Gastrocnemius medialis (tissue), 4 donors: ENCODE measurements at regions not wholly inside any gene's neighbourhood (a gene's known extent, or its start where the extent isn't known, plus 50 kb on each side); places are given as distances from the start of the nearest gene placed in this dataset.

Source experiments
- ATAC-seq, 2 donors: fragments of 150-250 bp; one replicate each; pipeline ENCODE4 v1.9.1; 2016
- DNase-seq, 2 donors: peaks; one replicate each; pipeline ENCODE4 v3.0.0-alpha.2; 2019
- H3K27ac ChIP-seq, 4 donors: fragments of 200-600 bp; sonication (generic); 1 replicate in 1 of 4; 2 replicates in 3 of 4; pipeline ENCODE4 v1.5.1; 2016 to 2018; ENCODE audit warnings: mild to moderate bottlenecking in 2 of 4, moderate library complexity in 1 of 4
- H3K27me3 ChIP-seq, 3 donors: fragments of 200-600 bp; sonication (generic) in 2 of 3; 1 replicate in 1 of 3; 2 replicates in 2 of 3; pipeline versions ENCODE4 v1.5.1 to v1.6.0; 2016 to 2019; ENCODE audit warnings: mild to moderate bottlenecking in 1 of 3, moderate library complexity in 1 of 3
- H3K36me3 ChIP-seq, 2 donors: fragments of 200-600 bp; sonication (generic) in 1 of 2; one replicate each; pipeline ENCODE4 v1.5.1; 2017 to 2018
- H3K4me1 ChIP-seq, 2 donors: fragments of 200-600 bp; sonication (generic) in 1 of 2; one replicate each; pipeline ENCODE4 v1.5.1; 2016 to 2017; ENCODE audit warnings: mild to moderate bottlenecking in 2 of 2
- H3K4me3 ChIP-seq, 4 donors: fragments of 200-600 bp; sonication (generic) in 3 of 4; 1 replicate in 1 of 4; 2 replicates in 3 of 4; pipeline ENCODE4 v1.5.1; 2016 to 2019; ENCODE audit warnings: mild to moderate bottlenecking in 2 of 4
- H3K9me3 ChIP-seq, 3 donors: fragments of 200-600 bp; sonication (generic) in 2 of 3; 1 replicate in 1 of 3; 2 replicates in 2 of 3; pipeline ENCODE4 v1.5.1; 2016 to 2019
- CTCF ChIP-seq, 5 experiments: fragments of 450-650 bp in 3 of 5; fragments of 200-600 bp in 2 of 5; sonication (generic) in 2 of 5; IDR thresholded peaks in 4 of 5; conservative IDR thresholded peaks in 1 of 5; 1 replicate in 4 of 5; 2 replicates in 1 of 5; pipeline ENCODE4 v1.5.1; 2016 to 2019; ENCODE audit warnings: antibody characterized with exemption in 5 of 5, mild to moderate bottlenecking in 3 of 5, moderate library complexity in 3 of 5
- POLR2A ChIP-seq, 2 donors: fragments of 450-650 bp; IDR thresholded peaks; one replicate each; pipeline ENCODE4 v1.6.1; 2017; ENCODE audit warnings: antibody characterized with exemption in 2 of 2, mild to moderate bottlenecking in 2 of 2, moderate library complexity in 2 of 2
- in situ Hi-C, 4 donors: fragments of 200-750 bp; cut with MboI; loops; one replicate each; pipeline versions ENCODE4 v1.15.0 to v1.8.0; 2017; ENCODE audit warnings: low sequenced_read_pairs in 4 of 4
- intact Hi-C: fragments of 100-400 bp; cut with DNase I; formaldehyde crosslinking; loops from one replicate; pipeline ENCODE4 v1.15.1; 2023; ENCODE audit warnings: low total_unique reads

DNA sequence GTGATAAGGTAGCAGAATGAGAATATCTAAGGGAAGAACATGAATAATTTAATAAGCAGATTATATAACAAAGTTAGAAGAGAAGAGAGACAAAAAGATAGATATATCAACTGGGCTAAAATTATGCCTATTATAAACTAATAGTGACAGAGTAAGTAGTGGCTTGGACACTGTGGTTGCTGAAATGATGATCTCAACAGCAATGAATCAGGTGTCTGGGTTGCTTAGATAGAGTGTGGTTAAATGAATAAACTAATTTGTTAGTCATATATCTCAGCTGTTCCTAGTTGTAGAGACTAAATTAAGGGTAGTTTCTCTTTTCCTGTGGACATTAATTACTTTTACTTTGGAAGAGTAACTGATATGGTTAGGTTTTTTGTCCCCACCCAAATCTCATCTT lies 1485.4 kb upstream of the CELF4 start:
- Histone ChIP-seq H3K9me3 (no peaks in the 10 kb centered on the region), H3K36me3 (no peaks in the 10 kb centered on the region), H3K4me3 (no peak overlapping the region), H3K4me1 (no peaks in the 10 kb centered on the region), H3K27me3 (no peaks in the 10 kb centered on the region), H3K27ac (no peak overlapping the region)
- ATAC-seq (no peak), DNase-seq (no peak)
- no peak for TF ChIP-seq CTCF (IDR thresholded peaks at IDR 0.05 in 4 of 5, conservative IDR thresholded peaks at IDR 0.05 in 1 of 5)
- no peak for TF ChIP-seq POLR2A (IDR thresholded peaks at IDR 0.05)
- intact Hi-C loops (no loop called here), in situ Hi-C loops (no loop called here)

DNA sequence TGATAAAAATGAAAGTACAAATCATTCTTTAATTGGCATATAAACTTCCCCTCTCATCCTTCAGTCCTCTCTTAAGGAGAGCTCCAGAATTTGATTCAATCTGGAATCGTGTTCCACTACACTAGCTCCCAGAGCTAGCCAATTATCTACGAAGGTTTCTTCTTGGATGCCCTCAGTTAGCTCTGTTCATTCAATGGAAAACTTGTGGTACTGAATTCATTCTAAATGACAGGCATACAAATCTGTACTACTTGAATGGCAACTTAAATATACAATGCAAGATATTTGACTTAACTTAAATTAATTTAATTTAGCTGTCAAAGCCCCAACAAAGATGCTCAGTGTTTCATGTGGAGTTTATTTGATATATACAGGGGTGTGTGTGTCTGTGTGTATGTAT lies 1474.2 kb upstream of the CELF4 start:
- H3K36me3 ChIP-seq: no peaks in the 10 kb centered on the region
- intact Hi-C loops (no loop called here), in situ Hi-C loops (no loop called here)
- no peak overlapping the region for H3K4me3 ChIP-seq
- TF ChIP-seq CTCF (IDR thresholded peaks at IDR 0.05 in 4 of 5, conservative IDR thresholded peaks at IDR 0.05 in 1 of 5) (no peak), POLR2A (IDR thresholded peaks at IDR 0.05) (no peak)
- H3K27me3 ChIP-seq: no peaks in the 10 kb centered on the region
- H3K4me1 ChIP-seq: no peaks in the 10 kb centered on the region
- ATAC-seq (no peak), DNase-seq (no peak)
- no peaks in the 10 kb centered on the region for H3K9me3 ChIP-seq
- no peak overlapping the region for H3K27ac ChIP-seq

DNA sequence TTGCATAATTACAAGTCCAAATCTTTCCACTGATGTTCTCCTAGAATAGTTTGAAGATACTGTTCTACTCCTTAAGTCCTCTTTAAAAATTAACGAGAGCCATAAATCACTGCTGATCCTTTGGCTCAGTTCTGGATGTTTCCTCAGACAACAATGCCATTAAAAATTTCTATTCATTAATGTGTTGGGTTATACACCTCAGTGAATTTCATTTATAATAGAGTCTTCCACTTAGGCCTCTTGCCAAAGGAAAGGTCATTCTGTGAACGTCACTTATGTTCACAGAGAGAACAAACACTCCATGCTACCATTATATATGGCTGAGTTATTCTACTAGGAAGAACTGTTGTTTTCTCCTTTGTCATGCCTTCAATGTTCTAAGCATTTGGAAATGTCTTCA lies 1472.3 kb upstream of the CELF4 start:
- Histone ChIP-seq H3K4me3 (no peak overlapping the region), H3K27me3 (no peaks in the 10 kb centered on the region), H3K4me1 (no peaks in the 10 kb centered on the region), H3K9me3 (peaks cover 0 to 5% (median 0%) of the 10 kb centered on the region in 3 donors), H3K36me3 (no peaks in the 10 kb centered on the region), H3K27ac (no peak overlapping the region)
- intact Hi-C loops: no loop called here
- DNase-seq (no peak), ATAC-seq (no peak)
- in situ Hi-C loops: no loop called here
- TF ChIP-seq POLR2A (IDR thresholded peaks at IDR 0.05) (no peak), CTCF (IDR thresholded peaks at IDR 0.05 in 4 of 5, conservative IDR thresholded peaks at IDR 0.05 in 1 of 5) (no peak)

- intact Hi-C loops (no loop called here), in situ Hi-C loops (no loop called here)
- DNase-seq (no peak), ATAC-seq (no peak)
- no peak for TF ChIP-seq CTCF (IDR thresholded peaks at IDR 0.05 in 4 of 5, conservative IDR thresholded peaks at IDR 0.05 in 1 of 5)
- no peak for TF ChIP-seq POLR2A (IDR thresholded peaks at IDR 0.05)
- Histone ChIP-seq H3K27me3 (no peaks in the 10 kb centered on the region), H3K4me1 (no peaks in the 10 kb centered on the region), H3K36me3 (no peaks in the 10 kb centered on the region), H3K27ac (no peak overlapping the region), H3K9me3 (peaks cover 0 to 5% (median 0%) of the 10 kb centered on the region in 3 donors), H3K4me3 (no peak overlapping the region)
Observed at GRCh38 chr18:39033312-39033711, 1467.7 kb upstream of the CELF4 start.

GRCh38 chr18:39031647-39032046 lies 1466.0 kb upstream of the CELF4 start:
- no peak overlapping the region for H3K27ac ChIP-seq
- DNase-seq: no peak
- no peak overlapping the region for H3K4me3 ChIP-seq
- in situ Hi-C loops (no loop called here), intact Hi-C loops (no loop called here)
- no peak for ATAC-seq
- H3K36me3 ChIP-seq: no peaks in the 10 kb centered on the region
- H3K9me3 ChIP-seq: peaks cover 0 to 5% (median 0%) of the 10 kb centered on the region in 3 donors
- TF ChIP-seq POLR2A (IDR thresholded peaks at IDR 0.05): no peak
- H3K27me3 ChIP-seq: no peaks in the 10 kb centered on the region
- no peaks in the 10 kb centered on the region for H3K4me1 ChIP-seq
